ENCODE measurements at regions not wholly inside any gene's neighbourhood (a gene's known extent, or its start where the extent isn't known, plus 50 kb on each side); places are given as distances from the start of the nearest gene placed in this dataset.

DNA sequence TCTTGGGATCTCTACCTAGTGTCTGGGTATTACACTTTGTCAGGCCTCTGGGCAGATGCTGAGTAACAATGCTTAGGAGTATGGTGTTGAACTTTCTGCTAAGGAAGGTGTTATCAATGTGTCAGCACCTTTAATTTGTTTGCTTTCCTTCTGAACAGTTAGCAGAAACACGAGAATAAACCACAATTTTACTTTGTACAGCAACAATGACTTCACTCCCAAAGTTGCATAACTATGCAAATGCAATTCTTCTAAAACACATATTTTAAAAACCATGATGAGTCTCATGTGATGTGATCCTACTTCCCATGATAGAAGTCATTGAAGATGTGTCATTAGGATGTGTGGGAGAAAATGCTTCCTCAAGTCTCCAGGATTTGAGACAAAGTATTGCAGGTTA lies 155.0 kb downstream of the POSTN start:
- no peaks in the 10 kb centered on the region for H3K9me2 ChIP-seq (ENCODE audit: insufficient read depth)
- no peak overlapping the region for H3K4me3 ChIP-seq
- no peaks in the 10 kb centered on the region for H3K36me3 ChIP-seq (ENCODE audit: insufficient read depth)
- H3K4me2 ChIP-seq: no peak overlapping the region
- no peak overlapping the region for H3K27ac Mint-ChIP-seq
- no peaks in the 10 kb centered on the region for H3K79me2 ChIP-seq (replicated peaks; ENCODE audit: insufficient read depth)
- H3K4me3 Mint-ChIP-seq: no peak overlapping the region
- H4K20me1 ChIP-seq (replicated peaks; ENCODE audit: insufficient read depth): no peaks in the 10 kb centered on the region
- no peak for ATAC-seq
- H3K4me1 Mint-ChIP-seq: no peaks in the 10 kb centered on the region
- H3F3A ChIP-seq (replicated peaks; ENCODE audit: low read depth): no peaks in the 10 kb centered on the region
- no peak for DNase-seq (ENCODE audit: low spot score)
- H3K4me1 ChIP-seq (ENCODE audit: insufficient read depth): no peaks in the 10 kb centered on the region
- no peaks in the 10 kb centered on the region for H3K9me3 Mint-ChIP-seq
- TF ChIP-seq, protein P1, sequence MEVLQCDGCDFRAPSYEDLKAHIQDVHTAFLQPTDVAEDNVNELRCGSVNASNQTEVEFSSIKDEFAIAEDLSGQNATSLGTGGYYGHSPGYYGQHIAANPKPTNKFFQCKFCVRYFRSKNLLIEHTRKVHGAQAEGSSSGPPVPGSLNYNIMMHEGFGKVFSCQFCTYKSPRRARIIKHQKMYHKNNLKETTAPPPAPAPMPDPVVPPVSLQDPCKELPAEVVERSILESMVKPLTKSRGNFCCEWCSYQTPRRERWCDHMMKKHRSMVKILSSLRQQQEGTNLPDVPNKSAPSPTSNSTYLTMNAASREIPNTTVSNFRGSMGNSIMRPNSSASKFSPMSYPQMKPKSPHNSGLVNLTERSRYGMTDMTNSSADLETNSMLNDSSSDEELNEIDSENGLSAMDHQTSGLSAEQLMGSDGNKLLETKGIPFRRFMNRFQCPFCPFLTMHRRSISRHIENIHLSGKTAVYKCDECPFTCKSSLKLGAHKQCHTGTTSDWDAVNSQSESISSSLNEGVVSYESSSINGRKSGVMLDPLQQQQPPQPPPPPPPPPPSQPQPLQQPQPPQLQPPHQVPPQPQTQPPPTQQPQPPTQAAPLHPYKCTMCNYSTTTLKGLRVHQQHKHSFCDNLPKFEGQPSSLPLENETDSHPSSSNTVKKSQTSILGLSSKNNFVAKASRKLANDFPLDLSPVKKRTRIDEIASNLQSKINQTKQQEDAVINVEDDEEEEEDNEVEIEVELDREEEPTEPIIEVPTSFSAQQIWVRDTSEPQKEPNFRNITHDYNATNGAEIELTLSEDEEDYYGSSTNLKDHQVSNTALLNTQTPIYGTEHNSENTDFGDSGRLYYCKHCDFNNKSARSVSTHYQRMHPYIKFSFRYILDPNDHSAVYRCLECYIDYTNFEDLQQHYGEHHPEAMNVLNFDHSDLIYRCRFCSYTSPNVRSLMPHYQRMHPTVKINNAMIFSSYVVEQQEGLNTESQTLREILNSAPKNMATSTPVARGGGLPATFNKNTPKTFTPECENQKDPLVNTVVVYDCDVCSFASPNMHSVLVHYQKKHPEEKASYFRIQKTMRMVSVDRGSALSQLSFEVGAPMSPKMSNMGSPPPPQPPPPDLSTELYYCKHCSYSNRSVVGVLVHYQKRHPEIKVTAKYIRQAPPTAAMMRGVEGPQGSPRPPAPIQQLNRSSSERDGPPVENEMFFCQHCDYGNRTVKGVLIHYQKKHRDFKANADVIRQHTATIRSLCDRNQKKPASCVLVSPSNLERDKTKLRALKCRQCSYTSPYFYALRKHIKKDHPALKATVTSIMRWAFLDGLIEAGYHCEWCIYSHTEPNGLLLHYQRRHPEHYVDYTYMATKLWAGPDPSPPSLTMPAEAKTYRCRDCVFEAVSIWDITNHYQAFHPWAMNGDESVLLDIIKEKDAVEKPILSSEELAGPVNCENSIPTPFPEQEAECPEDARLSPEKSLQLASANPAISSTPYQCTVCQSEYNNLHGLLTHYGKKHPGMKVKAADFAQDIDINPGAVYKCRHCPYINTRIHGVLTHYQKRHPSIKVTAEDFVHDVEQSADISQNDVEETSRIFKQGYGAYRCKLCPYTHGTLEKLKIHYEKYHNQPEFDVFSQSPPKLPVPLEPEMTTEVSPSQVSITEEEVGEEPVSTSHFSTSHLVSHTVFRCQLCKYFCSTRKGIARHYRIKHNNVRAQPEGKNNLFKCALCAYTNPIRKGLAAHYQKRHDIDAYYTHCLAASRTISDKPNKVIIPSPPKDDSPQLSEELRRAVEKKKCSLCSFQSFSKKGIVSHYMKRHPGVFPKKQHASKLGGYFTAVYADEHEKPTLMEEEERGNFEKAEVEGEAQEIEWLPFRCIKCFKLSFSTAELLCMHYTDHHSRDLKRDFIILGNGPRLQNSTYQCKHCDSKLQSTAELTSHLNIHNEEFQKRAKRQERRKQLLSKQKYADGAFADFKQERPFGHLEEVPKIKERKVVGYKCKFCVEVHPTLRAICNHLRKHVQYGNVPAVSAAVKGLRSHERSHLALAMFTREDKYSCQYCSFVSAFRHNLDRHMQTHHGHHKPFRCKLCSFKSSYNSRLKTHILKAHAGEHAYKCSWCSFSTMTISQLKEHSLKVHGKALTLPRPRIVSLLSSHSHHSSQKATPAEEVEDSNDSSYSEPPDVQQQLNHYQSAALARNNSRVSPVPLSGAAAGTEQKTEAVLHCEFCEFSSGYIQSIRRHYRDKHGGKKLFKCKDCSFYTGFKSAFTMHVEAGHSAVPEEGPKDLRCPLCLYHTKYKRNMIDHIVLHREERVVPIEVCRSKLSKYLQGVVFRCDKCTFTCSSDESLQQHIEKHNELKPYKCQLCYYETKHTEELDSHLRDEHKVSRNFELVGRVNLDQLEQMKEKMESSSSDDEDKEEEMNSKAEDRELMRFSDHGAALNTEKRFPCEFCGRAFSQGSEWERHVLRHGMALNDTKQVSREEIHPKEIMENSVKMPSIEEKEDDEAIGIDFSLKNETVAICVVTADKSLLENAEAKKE (CRISPR knock-in tag; IDR thresholded peaks at IDR 0.05): no peak
- TF ChIP-seq, protein P2, sequence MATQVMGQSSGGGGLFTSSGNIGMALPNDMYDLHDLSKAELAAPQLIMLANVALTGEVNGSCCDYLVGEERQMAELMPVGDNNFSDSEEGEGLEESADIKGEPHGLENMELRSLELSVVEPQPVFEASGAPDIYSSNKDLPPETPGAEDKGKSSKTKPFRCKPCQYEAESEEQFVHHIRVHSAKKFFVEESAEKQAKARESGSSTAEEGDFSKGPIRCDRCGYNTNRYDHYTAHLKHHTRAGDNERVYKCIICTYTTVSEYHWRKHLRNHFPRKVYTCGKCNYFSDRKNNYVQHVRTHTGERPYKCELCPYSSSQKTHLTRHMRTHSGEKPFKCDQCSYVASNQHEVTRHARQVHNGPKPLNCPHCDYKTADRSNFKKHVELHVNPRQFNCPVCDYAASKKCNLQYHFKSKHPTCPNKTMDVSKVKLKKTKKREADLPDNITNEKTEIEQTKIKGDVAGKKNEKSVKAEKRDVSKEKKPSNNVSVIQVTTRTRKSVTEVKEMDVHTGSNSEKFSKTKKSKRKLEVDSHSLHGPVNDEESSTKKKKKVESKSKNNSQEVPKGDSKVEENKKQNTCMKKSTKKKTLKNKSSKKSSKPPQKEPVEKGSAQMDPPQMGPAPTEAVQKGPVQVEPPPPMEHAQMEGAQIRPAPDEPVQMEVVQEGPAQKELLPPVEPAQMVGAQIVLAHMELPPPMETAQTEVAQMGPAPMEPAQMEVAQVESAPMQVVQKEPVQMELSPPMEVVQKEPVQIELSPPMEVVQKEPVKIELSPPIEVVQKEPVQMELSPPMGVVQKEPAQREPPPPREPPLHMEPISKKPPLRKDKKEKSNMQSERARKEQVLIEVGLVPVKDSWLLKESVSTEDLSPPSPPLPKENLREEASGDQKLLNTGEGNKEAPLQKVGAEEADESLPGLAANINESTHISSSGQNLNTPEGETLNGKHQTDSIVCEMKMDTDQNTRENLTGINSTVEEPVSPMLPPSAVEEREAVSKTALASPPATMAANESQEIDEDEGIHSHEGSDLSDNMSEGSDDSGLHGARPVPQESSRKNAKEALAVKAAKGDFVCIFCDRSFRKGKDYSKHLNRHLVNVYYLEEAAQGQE (IDR thresholded peaks at IDR 0.05; ENCODE audit: unreplicated experiment): no peak
- TF ChIP-seq NANOG (IDR thresholded peaks at IDR 0.05; ENCODE audit: borderline replicate concordance) (no peak), ZNF114 (CRISPR knock-in tag; IDR thresholded peaks at IDR 0.05) (no peak), POLR2AphosphoS5 (IDR thresholded peaks at IDR 0.05; ENCODE audit: low read depth) (no peak), ZNF331 (CRISPR knock-in tag; IDR thresholded peaks at IDR 0.05; ENCODE audit: low read depth) (no peak), CREB1 (CRISPR knock-in tag; IDR thresholded peaks at IDR 0.05; ENCODE audit: low read depth) (no peak), JUNB (IDR thresholded peaks at IDR 0.05; ENCODE audit: unreplicated experiment) (no peak), EZH2 (IDR thresholded peaks at IDR 0.05; ENCODE audit: low read depth, unreplicated experiment) (no peak), STAT1 (IDR thresholded peaks at IDR 0.05; ENCODE audit: unreplicated experiment) (no peak), EZH2phosphoT487 (IDR thresholded peaks at IDR 0.05; ENCODE audit: unreplicated experiment) (no peak)
- TF ChIP-seq, protein P3, sequence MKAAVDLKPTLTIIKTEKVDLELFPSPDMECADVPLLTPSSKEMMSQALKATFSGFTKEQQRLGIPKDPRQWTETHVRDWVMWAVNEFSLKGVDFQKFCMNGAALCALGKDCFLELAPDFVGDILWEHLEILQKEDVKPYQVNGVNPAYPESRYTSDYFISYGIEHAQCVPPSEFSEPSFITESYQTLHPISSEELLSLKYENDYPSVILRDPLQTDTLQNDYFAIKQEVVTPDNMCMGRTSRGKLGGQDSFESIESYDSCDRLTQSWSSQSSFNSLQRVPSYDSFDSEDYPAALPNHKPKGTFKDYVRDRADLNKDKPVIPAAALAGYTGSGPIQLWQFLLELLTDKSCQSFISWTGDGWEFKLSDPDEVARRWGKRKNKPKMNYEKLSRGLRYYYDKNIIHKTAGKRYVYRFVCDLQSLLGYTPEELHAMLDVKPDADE (IDR thresholded peaks at IDR 0.05): no peak
- TF ChIP-seq, protein P4, sequence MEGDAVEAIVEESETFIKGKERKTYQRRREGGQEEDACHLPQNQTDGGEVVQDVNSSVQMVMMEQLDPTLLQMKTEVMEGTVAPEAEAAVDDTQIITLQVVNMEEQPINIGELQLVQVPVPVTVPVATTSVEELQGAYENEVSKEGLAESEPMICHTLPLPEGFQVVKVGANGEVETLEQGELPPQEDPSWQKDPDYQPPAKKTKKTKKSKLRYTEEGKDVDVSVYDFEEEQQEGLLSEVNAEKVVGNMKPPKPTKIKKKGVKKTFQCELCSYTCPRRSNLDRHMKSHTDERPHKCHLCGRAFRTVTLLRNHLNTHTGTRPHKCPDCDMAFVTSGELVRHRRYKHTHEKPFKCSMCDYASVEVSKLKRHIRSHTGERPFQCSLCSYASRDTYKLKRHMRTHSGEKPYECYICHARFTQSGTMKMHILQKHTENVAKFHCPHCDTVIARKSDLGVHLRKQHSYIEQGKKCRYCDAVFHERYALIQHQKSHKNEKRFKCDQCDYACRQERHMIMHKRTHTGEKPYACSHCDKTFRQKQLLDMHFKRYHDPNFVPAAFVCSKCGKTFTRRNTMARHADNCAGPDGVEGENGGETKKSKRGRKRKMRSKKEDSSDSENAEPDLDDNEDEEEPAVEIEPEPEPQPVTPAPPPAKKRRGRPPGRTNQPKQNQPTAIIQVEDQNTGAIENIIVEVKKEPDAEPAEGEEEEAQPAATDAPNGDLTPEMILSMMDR (conservative IDR thresholded peaks at IDR 0.05; ENCODE audit: low read depth in 2 of 2): no peak
- H3K27me3 Mint-ChIP-seq (ENCODE audit: insufficient read depth, low read depth, poor library complexity): peaks cover 2% of the 10 kb centered on the region
- no peaks in the 10 kb centered on the region for H3K36me3 Mint-ChIP-seq (ENCODE audit: low read depth)
- H3K27ac ChIP-seq (ENCODE audit: low read depth): no peak overlapping the region
- H3K27me3 ChIP-seq (ENCODE audit: insufficient read depth): no peaks in the 10 kb centered on the region
- no peak overlapping the region for H2AFZ ChIP-seq

Measured in GM23338 (cell line).